Colonic mucosa (tissue), 4 donors: ENCODE measurements at regions not wholly inside any gene's neighbourhood (a gene's known extent, or its start where the extent isn't known, plus 50 kb on each side); places are given as distances from the start of the nearest gene placed in this dataset.

Source experiments
- DNase-seq: peaks from one replicate; pipeline ENCODE4 v3.0.0-alpha.2; 2020
- H3K27ac ChIP-seq: fragments of 200-600 bp; one replicate; pipeline ENCODE4 v1.8.0; 2021
- H3K27me3 ChIP-seq: fragments of 200-600 bp; one replicate; pipeline ENCODE4 v1.8.0; 2021
- H3K36me3 ChIP-seq: fragments of 200-600 bp; one replicate; pipeline ENCODE4 v1.8.0; 2021
- H3K4me1 ChIP-seq: fragments of 200-600 bp; one replicate; pipeline ENCODE4 v1.8.0; 2021; ENCODE audit warnings: mild to moderate bottlenecking
- H3K4me3 ChIP-seq: fragments of 200-600 bp; one replicate; pipeline ENCODE4 v1.8.0; 2021
- H3K9ac ChIP-seq, 2 donors: one replicate each; pipeline ENCODE4 v1.7.0; 2013; ENCODE audit warnings: control low read depth in 2 of 2, low read depth in 2 of 2, low read length in 2 of 2
- H3K9me3 ChIP-seq: fragments of 200-600 bp; one replicate; pipeline ENCODE4 v1.8.0; 2021
- intact Hi-C: fragments of 100-400 bp; cut with DNase I; formaldehyde crosslinking; loops from one replicate; pipeline ENCODE4 v1.14.1; 2022
- TF ChIP-seq, protein P1 (sequence below): fragments of 200-600 bp; IDR thresholded peaks from one replicate; pipeline ENCODE4 v1.8.0; 2022; ENCODE audit warnings: antibody characterized with exemption, mild to moderate bottlenecking
- donor health status: healthy.
- donor health status: DM: no; HTN: no; CAD: no.
- donor health status: DM: no; HTN: no; CAD: no.

DNA sequence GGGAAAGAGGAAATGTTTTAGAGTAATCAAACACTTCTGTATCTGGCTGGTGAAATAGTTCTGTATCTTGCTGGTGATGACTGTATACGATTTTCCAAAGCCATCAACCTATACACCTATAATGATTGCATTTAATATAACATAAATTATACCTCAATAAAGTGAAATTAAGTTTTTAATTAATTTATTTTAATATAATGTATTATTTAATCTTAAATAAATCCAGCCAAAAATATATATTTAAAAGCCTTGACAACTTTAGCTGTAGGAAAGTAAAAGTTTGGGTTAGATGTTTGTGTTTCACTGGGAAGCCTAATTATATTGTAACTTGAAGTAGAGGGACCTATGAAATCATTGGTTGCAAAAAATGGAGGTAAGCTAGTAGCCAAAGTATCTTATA is 654.8 kb upstream of the MIS18BP1 start:
- Histone ChIP-seq H3K4me3 (no peak overlapping the region), H3K9ac (no peak overlapping the region), H3K27ac (no peak overlapping the region)

DNA sequence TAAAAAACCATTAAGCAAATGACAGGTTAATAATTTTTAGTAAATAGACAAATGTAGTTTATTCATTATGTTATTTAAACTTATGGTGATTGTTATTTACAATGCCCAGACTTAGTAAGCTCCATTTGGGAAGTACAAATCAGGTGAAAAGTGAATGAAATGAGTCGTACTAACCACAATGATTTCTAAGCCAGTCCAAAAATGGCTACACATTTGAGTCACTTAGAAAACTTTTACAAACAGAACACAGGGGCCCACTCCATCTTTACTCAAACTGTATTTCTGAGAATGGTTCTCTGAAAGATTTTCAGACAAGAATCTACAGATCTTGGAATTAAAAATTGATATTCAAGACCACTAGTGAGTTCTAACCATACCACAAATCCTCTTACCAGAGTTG is 653.3 kb upstream of the MIS18BP1 start:
- TF ChIP-seq, protein P1, sequence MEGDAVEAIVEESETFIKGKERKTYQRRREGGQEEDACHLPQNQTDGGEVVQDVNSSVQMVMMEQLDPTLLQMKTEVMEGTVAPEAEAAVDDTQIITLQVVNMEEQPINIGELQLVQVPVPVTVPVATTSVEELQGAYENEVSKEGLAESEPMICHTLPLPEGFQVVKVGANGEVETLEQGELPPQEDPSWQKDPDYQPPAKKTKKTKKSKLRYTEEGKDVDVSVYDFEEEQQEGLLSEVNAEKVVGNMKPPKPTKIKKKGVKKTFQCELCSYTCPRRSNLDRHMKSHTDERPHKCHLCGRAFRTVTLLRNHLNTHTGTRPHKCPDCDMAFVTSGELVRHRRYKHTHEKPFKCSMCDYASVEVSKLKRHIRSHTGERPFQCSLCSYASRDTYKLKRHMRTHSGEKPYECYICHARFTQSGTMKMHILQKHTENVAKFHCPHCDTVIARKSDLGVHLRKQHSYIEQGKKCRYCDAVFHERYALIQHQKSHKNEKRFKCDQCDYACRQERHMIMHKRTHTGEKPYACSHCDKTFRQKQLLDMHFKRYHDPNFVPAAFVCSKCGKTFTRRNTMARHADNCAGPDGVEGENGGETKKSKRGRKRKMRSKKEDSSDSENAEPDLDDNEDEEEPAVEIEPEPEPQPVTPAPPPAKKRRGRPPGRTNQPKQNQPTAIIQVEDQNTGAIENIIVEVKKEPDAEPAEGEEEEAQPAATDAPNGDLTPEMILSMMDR = no peak
- no peak for DNase-seq

More for the DNA sequence above, 654.8 kb upstream of the MIS18BP1 start:
- Histone ChIP-seq H3K9me3 (no peaks in the 10 kb centered on the region), H3K4me1 (no peaks in the 10 kb centered on the region), H3K36me3 (no peaks in the 10 kb centered on the region), H3K27me3 (no peaks in the 10 kb centered on the region)
- intact Hi-C loops = no loop called here
- DNase-seq = no peak
- TF ChIP-seq, protein P1 = no peak

DNA sequence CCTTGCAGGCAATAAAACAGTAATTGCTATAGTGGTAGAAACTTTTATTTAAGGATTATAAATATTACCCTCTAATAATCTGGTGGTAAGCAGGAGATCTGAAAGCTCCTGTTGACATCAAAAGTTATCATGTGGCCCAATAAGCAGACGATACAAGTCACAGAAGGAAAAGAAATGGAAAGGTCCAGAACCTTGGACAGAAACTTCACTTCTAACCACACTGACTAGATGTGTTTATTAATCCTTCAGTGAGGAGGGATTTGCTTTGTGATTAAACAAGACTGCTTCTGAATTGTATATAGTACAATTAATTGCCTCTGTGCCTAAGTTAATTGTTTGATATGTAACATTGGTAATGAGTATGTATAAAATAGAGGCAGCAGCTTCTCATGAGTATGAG is 652.7 kb upstream of the MIS18BP1 start:
- intact Hi-C loops = no loop called here
- H3K9me3 ChIP-seq = no peaks in the 10 kb centered on the region
- no peak for DNase-seq

More for the DNA sequence above, 653.3 kb upstream of the MIS18BP1 start:
- no peak overlapping the region for H3K27ac ChIP-seq
- H3K9ac ChIP-seq = no peak overlapping the region
- no peaks in the 10 kb centered on the region for H3K9me3 ChIP-seq
- no peak overlapping the region for H3K4me3 ChIP-seq
- no peaks in the 10 kb centered on the region for H3K36me3 ChIP-seq
- no peaks in the 10 kb centered on the region for H3K27me3 ChIP-seq
- no peaks in the 10 kb centered on the region for H3K4me1 ChIP-seq
- intact Hi-C loops = no loop called here

DNA sequence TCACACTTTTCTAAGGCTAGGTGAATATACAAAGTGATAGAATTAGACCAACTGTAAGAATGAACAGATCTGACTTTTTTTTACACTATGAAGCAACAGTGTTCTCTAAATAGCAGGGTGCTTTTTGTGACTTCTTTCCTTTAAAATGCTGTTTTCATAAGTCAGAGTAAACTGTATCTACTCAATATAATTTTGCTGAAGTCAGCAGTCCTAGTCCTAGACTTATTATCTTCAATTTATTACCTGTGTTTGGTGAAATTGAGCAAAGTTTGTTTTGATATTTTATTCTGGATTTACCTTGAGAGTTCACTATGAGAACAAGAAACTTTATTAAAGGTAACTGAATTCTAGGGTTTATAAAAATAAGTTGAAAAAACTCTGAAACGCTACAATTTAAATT is 651.3 kb upstream of the MIS18BP1 start:
- H3K9me3 ChIP-seq = no peaks in the 10 kb centered on the region
- H3K4me1 ChIP-seq = no peaks in the 10 kb centered on the region
- H3K4me3 ChIP-seq = no peak overlapping the region
- no peaks in the 10 kb centered on the region for H3K36me3 ChIP-seq
- intact Hi-C loops = no loop called here
- H3K27ac ChIP-seq = no peak overlapping the region
- no peaks in the 10 kb centered on the region for H3K27me3 ChIP-seq
- TF ChIP-seq, protein P1 = no peak
- no peak for DNase-seq
- H3K9ac ChIP-seq = no peak overlapping the region

More for the DNA sequence above, 652.7 kb upstream of the MIS18BP1 start:
- TF ChIP-seq, protein P1 = no peak
- H3K27me3 ChIP-seq = no peaks in the 10 kb centered on the region
- no peak overlapping the region for H3K4me3 ChIP-seq
- no peak overlapping the region for H3K9ac ChIP-seq
- H3K4me1 ChIP-seq = no peaks in the 10 kb centered on the region
- no peak overlapping the region for H3K27ac ChIP-seq
- no peaks in the 10 kb centered on the region for H3K36me3 ChIP-seq

DNA sequence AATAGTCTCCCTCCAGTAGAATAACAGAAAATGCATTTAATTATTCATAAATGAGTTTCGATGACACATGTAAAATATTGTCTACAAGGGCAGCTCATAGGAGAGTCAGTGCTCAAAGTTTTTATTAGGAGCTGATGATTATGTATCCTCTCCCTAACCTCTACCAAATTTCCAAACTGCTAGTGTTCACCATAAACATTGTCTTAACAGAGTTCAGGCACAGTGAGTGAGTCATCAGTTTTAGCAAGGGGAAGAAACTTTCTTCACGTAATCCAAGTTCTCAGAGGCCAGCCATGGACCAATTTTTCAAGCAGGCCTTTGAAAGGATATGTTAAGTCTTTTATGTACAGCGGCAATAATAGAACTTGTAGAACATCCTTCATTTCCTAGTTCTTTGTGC is 649.2 kb upstream of the MIS18BP1 start:
- Histone ChIP-seq H3K4me3 (no peak overlapping the region), H3K4me1 (no peaks in the 10 kb centered on the region), H3K36me3 (no peaks in the 10 kb centered on the region), H3K9ac (no peak overlapping the region), H3K27me3 (no peaks in the 10 kb centered on the region), H3K9me3 (no peaks in the 10 kb centered on the region), H3K27ac (no peak overlapping the region)
- no peak for DNase-seq
- TF ChIP-seq, protein P1 = no peak
- intact Hi-C loops = no loop called here

DNA sequence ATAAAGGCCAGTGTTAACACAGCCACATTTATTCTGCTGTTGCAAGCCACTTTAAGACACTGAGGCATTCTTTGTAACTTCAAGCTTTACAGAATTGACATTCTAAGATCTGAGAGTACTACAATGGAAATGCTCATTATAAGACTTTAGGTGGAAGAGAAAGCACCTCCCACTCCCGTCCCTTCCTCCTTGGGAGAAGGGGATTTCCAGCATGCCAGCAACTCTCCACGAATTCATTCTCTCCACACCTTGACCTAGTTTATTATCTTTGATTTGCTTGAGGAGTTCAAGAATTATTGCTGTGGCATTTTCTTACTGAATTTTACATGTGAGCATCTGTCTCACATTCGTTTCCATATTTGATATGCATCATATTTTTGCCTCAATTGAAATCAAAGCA is 644.4 kb upstream of the MIS18BP1 start:
- peaks cover 4% of the 10 kb centered on the region for H3K4me1 ChIP-seq
- no peaks in the 10 kb centered on the region for H3K27me3 ChIP-seq
- H3K36me3 ChIP-seq = no peaks in the 10 kb centered on the region
- H3K9me3 ChIP-seq = no peaks in the 10 kb centered on the region
- DNase-seq = no peak
- no peak overlapping the region for H3K27ac ChIP-seq
- H3K4me3 ChIP-seq = no peak overlapping the region
- no peak overlapping the region for H3K9ac ChIP-seq
- TF ChIP-seq, protein P1 = no peak
- intact Hi-C loops = no loop called here
